Mesenchymal stem cell (in vitro differentiated cells and primary cell): ENCODE measurements at regions not wholly inside any gene's neighbourhood (a gene's known extent, or its start where the extent isn't known, plus 50 kb on each side); places are given as distances from the start of the nearest gene placed in this dataset.

Experiments
- DNase-seq: peaks from one replicate; pipeline ENCODE4 v3.0.0-alpha.2; 2013
- H2AFZ ChIP-seq: one replicate; pipeline ENCODE4 v1.6.1; 2013; ENCODE audit warnings: low read depth, mild to moderate bottlenecking, control low read depth, inconsistent platforms, low read length, moderate library complexity
- H2AK5ac ChIP-seq: 2 replicates; pipeline ENCODE4 v1.6.1; 2013; ENCODE audit warnings: low read length, moderate library complexity, mild to moderate bottlenecking, inconsistent platforms; ENCODE audit not compliant: severe bottlenecking
- H2BK120ac ChIP-seq: one replicate; pipeline ENCODE4 v1.6.1; 2013; ENCODE audit warnings: low read depth, mild to moderate bottlenecking, inconsistent platforms, low read length, moderate library complexity
- H2BK12ac ChIP-seq, 2 experiments: one replicate each; pipeline ENCODE4 v1.6.1; 2013; ENCODE audit warnings: inconsistent platforms in 2 of 2, low read length in 2 of 2, mild to moderate bottlenecking in 2 of 2, moderate library complexity in 2 of 2, control low read depth in 1 of 2
- H2BK15ac ChIP-seq: one replicate; pipeline ENCODE4 v1.6.1; 2013; ENCODE audit warnings: mild to moderate bottlenecking, low read depth, inconsistent platforms; ENCODE audit not compliant: poor library complexity, severe bottlenecking
- H2BK5ac ChIP-seq: 2 replicates; pipeline ENCODE4 v1.6.1; 2013; ENCODE audit warnings: low read depth, mild to moderate bottlenecking, low read length, control low read depth, inconsistent platforms; ENCODE audit not compliant: poor library complexity, severe bottlenecking
- H3K14ac ChIP-seq, 2 experiments: one replicate each; pipeline ENCODE4 v1.6.1; 2013; ENCODE audit warnings: inconsistent platforms in 2 of 2, low read length in 2 of 2, control low read depth in 1 of 2, mild to moderate bottlenecking in 1 of 2, moderate library complexity in 1 of 2
- H3K18ac ChIP-seq, 2 experiments: one replicate each; pipeline ENCODE4 v1.6.1; 2013; ENCODE audit warnings: inconsistent platforms in 2 of 2, low read length in 2 of 2, control low read depth in 1 of 2, low read depth in 1 of 2, mild to moderate bottlenecking in 1 of 2
- H3K23ac ChIP-seq, 2 experiments: one replicate each; pipeline ENCODE4 v1.6.1; 2013; ENCODE audit warnings: inconsistent platforms in 2 of 2, low read length in 2 of 2, mild to moderate bottlenecking in 2 of 2, moderate library complexity in 2 of 2, control low read depth in 1 of 2
- H3K27ac ChIP-seq: 2 replicates; pipeline ENCODE4 v1.5.1; 2013; ENCODE audit warnings: mild to moderate bottlenecking, moderate library complexity, low read length, control low read depth, inconsistent platforms; ENCODE audit not compliant: poor library complexity, severe bottlenecking
- H3K27me3 ChIP-seq, 2 experiments: 2 replicates each; pipeline versions ENCODE4 v1.6.1 to v1.7.0; 2013; ENCODE audit warnings: low read length in 2 of 2, mild to moderate bottlenecking in 2 of 2, moderate library complexity in 2 of 2, control low read depth in 1 of 2, inconsistent platforms in 1 of 2; ENCODE audit not compliant: control insufficient read depth in 1 of 2, insufficient read depth in 1 of 2
- H3K36me3 ChIP-seq, 2 experiments: 2 replicates each; pipeline versions ENCODE4 v1.6.1 to v1.7.0; 2013; ENCODE audit warnings: low read length in 2 of 2, control low read depth in 1 of 2, inconsistent platforms in 1 of 2, low read depth in 1 of 2, mild to moderate bottlenecking in 1 of 2; ENCODE audit not compliant: insufficient read depth in 2 of 2, control insufficient read depth in 1 of 2
- H3K4ac ChIP-seq, 2 experiments: one replicate each; pipeline ENCODE4 v1.6.1; 2013; ENCODE audit warnings: inconsistent platforms in 2 of 2, low read length in 2 of 2, mild to moderate bottlenecking in 2 of 2, moderate library complexity in 2 of 2, control low read depth in 1 of 2, low read depth in 1 of 2
- H3K4me1 ChIP-seq: 2 replicates; pipeline ENCODE4 v1.6.1; 2013; ENCODE audit warnings: low read depth, low read length, control low read depth; ENCODE audit not compliant: control insufficient read depth, insufficient read depth
- H3K4me2 ChIP-seq: 2 replicates; pipeline ENCODE4 v1.6.1; 2013; ENCODE audit warnings: low read length, mild to moderate bottlenecking, inconsistent platforms; ENCODE audit not compliant: poor library complexity, severe bottlenecking
- H3K4me3 ChIP-seq, 2 experiments: 2 replicates each; pipeline versions ENCODE4 v1.5.1 to v1.7.0; 2013; ENCODE audit warnings: low read length in 2 of 2, mild to moderate bottlenecking in 2 of 2, control low read depth in 1 of 2, low read depth in 1 of 2; ENCODE audit not compliant: insufficient read depth in 1 of 2
- H3K79me1 ChIP-seq: replicated peaks from 2 replicates; pipeline ENCODE4 v1.6.1; 2013; ENCODE audit warnings: mild to moderate bottlenecking, control low read depth, low read length, inconsistent platforms; ENCODE audit not compliant: poor library complexity, severe bottlenecking
- H3K9ac ChIP-seq: 2 replicates; pipeline ENCODE4 v1.7.0; 2013; ENCODE audit warnings: mild to moderate bottlenecking, low read length, moderate library complexity
- H3K9me3 ChIP-seq: 2 replicates; pipeline ENCODE4 v1.7.0; 2013; ENCODE audit warnings: mild to moderate bottlenecking, low read length; ENCODE audit not compliant: control insufficient read depth
- H4K8ac ChIP-seq: one replicate; pipeline ENCODE4 v1.6.1; 2013; ENCODE audit warnings: inconsistent platforms, mild to moderate bottlenecking, low read length, moderate library complexity
- H4K91ac ChIP-seq: one replicate; pipeline ENCODE4 v1.6.1; 2013; ENCODE audit warnings: mild to moderate bottlenecking, low read length, inconsistent platforms
- WGBS: methylation state at CpG from one replicate; pipeline ENCODE4 v1.1.7; 2013; ENCODE audit warnings: mixed read lengths; 5-methylcytosine and 5-hydroxymethylcytosine counted together

GRCh38 chr2:149664896-149665295, 77.3 kb upstream of the MMADHC start:
- Histone ChIP-seq H2BK120ac (no peak overlapping the region), H3K14ac (no peak overlapping the region), H4K91ac (no peak overlapping the region), H2AK5ac (no peak overlapping the region), H3K4me3 (no peak overlapping the region), H3K9ac (no peak overlapping the region), H3K9me3 (no peaks in the 10 kb centered on the region), H2BK12ac (no peak overlapping the region), H3K4me2 (no peak overlapping the region), H3K4me1 (no peaks in the 10 kb centered on the region), H4K8ac (no peak overlapping the region), H3K23ac (no peak overlapping the region), H3K18ac (no peak overlapping the region), H2BK15ac (no peak overlapping the region), H2AFZ (no peak overlapping the region), H3K27me3 (no peaks in the 10 kb centered on the region), H3K27ac (no peak overlapping the region), H3K4ac (no peak overlapping the region), H3K36me3 (no peaks in the 10 kb centered on the region), H3K79me1 (no peaks in the 10 kb centered on the region), H2BK5ac (no peak overlapping the region)
- DNase-seq, result no peak
- no CpG with 5 or more reads among the region's 3 CpGs for WGBS

DNA sequence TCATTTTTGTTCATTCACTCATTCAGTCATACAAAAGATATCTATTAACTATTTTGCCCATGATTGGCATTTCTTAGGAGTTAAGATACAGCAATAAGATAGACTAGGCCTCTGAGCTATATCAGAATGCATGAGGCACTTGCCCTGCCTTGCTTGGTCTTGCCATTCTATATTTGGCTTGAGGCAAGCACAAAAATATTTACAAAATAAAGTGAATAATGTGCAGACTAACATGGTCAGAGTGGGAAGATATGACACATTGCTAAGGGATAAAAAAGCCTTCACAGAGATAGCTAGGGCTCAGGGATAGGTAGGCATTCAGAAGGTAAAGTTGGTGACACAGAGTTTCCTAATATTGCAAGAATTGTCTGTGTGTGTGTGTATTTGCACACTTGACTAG, 75.0 kb upstream of the MMADHC start:
- no peak overlapping the region for H2BK15ac ChIP-seq
- H3K79me1 ChIP-seq, result no peaks in the 10 kb centered on the region
- no peak overlapping the region for H2AFZ ChIP-seq
- H3K4me3 ChIP-seq, result no peak overlapping the region
- no peak overlapping the region for H3K27ac ChIP-seq
- no peaks in the 10 kb centered on the region for H3K36me3 ChIP-seq
- no peak overlapping the region for H2BK120ac ChIP-seq
- H3K18ac ChIP-seq, result no peak overlapping the region
- H2AK5ac ChIP-seq, result no peak overlapping the region
- no peak overlapping the region for H4K91ac ChIP-seq
- no peak overlapping the region for H3K4me2 ChIP-seq
- H2BK12ac ChIP-seq, result no peak overlapping the region
- no peak overlapping the region for H2BK5ac ChIP-seq
- H3K4ac ChIP-seq, result no peak overlapping the region
- H4K8ac ChIP-seq, result no peak overlapping the region
- no peak overlapping the region for H3K9ac ChIP-seq
- no peak overlapping the region for H3K23ac ChIP-seq
- H3K9me3 ChIP-seq, result no peaks in the 10 kb centered on the region
- H3K14ac ChIP-seq, result no peak overlapping the region
- no peaks in the 10 kb centered on the region for H3K4me1 ChIP-seq
- DNase-seq, result no peak
- H3K27me3 ChIP-seq, result no peaks in the 10 kb centered on the region

GRCh38 chr2:149661844-149662243, 74.3 kb upstream of the MMADHC start:
- peak overlapping the region; percentile 28 for H3K27ac ChIP-seq
- H3K18ac ChIP-seq, result no peak overlapping the region
- no peak overlapping the region for H3K4ac ChIP-seq
- no peaks in the 10 kb centered on the region for H3K4me1 ChIP-seq
- DNase-seq, result peak; percentile 48
- H3K36me3 ChIP-seq, result no peaks in the 10 kb centered on the region
- H4K8ac ChIP-seq, result no peak overlapping the region
- H3K4me2 ChIP-seq, result no peak overlapping the region
- no peak overlapping the region for H2BK15ac ChIP-seq
- H2BK5ac ChIP-seq, result no peak overlapping the region
- H3K23ac ChIP-seq, result no peak overlapping the region
- no peak overlapping the region for H3K4me3 ChIP-seq
- no peaks in the 10 kb centered on the region for H3K9me3 ChIP-seq
- H4K91ac ChIP-seq, result no peak overlapping the region
- no peak overlapping the region for H2BK12ac ChIP-seq
- H3K9ac ChIP-seq, result peak overlapping the region; percentile 50
- H2BK120ac ChIP-seq, result no peak overlapping the region
- no peaks in the 10 kb centered on the region for H3K79me1 ChIP-seq
- no peak overlapping the region for H2AFZ ChIP-seq
- no peaks in the 10 kb centered on the region for H3K27me3 ChIP-seq
- no peak overlapping the region for H3K14ac ChIP-seq
- no peak overlapping the region for H2AK5ac ChIP-seq
- WGBS, result 69% methylated on average over 1 of the region's 1 CpG

- DNase-seq, result no peak
- Histone ChIP-seq H3K4me3 (no peak overlapping the region), H3K79me1 (no peaks in the 10 kb centered on the region), H2BK15ac (no peak overlapping the region), H3K27me3 (no peaks in the 10 kb centered on the region), H4K8ac (no peak overlapping the region), H4K91ac (no peak overlapping the region), H2BK120ac (no peak overlapping the region), H3K36me3 (no peaks in the 10 kb centered on the region), H3K23ac (no peak overlapping the region), H2AK5ac (no peak overlapping the region), H2AFZ (no peak overlapping the region), H3K4ac (no peak overlapping the region), H3K14ac (no peak overlapping the region), H3K4me2 (no peak overlapping the region), H2BK12ac (no peak overlapping the region), H3K9ac (no peak overlapping the region), H3K18ac (no peak overlapping the region), H3K27ac (no peak overlapping the region), H2BK5ac (no peak overlapping the region), H3K9me3 (no peaks in the 10 kb centered on the region), H3K4me1 (peaks cover 1% of the 10 kb centered on the region)
Measured at GRCh38 chr2:149658553-149658952, 71.0 kb upstream of the MMADHC start.
